GM23338 (cell line): ENCODE measurements at regions not wholly inside any gene's neighbourhood (a gene's known extent, or its start where the extent isn't known, plus 50 kb on each side); places are given as distances from the start of the nearest gene placed in this dataset.

Experiments used
- CTCF ChIP-seq, 2 experiments: fragments of 200-600 bp in 1 of 2; sonication (generic) in 1 of 2; conservative IDR thresholded peaks; 2 replicates each; pipeline versions ENCODE4 v1.5.1 to v1.6.1; 2016 to 2017; ENCODE audit warnings: antibody characterized with exemption in 2 of 2, low read depth in 2 of 2, mild to moderate bottlenecking in 2 of 2, moderate library complexity in 1 of 2
- EZH2 ChIP-seq: fragments of 200-600 bp; sonication (generic); IDR thresholded peaks from one replicate; pipeline ENCODE4 v1.8.0; 2017; ENCODE audit warnings: antibody characterized with exemption, mild to moderate bottlenecking, low read depth; ENCODE audit not compliant: unreplicated experiment
- EZH2phosphoT487 ChIP-seq: fragments of 200-600 bp; sonication (generic); IDR thresholded peaks from one replicate; pipeline ENCODE4 v1.8.1; 2018; ENCODE audit warnings: antibody characterized with exemption; ENCODE audit not compliant: unreplicated experiment
- JUNB ChIP-seq: IDR thresholded peaks from one replicate; pipeline ENCODE4 v1.6.1; 2016; ENCODE audit warnings: antibody characterized with exemption; ENCODE audit not compliant: unreplicated experiment
- POLR2AphosphoS5 ChIP-seq: IDR thresholded peaks from 2 replicates; pipeline ENCODE4 v1.6.1; 2016; ENCODE audit warnings: antibody characterized with exemption, low read depth
- STAT1 ChIP-seq: IDR thresholded peaks from one replicate; pipeline ENCODE4 v1.6.1; 2016; ENCODE audit warnings: antibody characterized with exemption; ENCODE audit not compliant: unreplicated experiment
- ZNF331 ChIP-seq: fragments of 250-450 bp; sonication (Bioruptor Pico); IDR thresholded peaks from 2 replicates; pipeline ENCODE4 v1.5.0; 2020; ENCODE audit warnings: low read depth, mild to moderate bottlenecking, moderate library complexity
- TF ChIP-seq, protein P1 (sequence below): fragments of 250-450 bp; sonication (Bioruptor Pico); IDR thresholded peaks from 2 replicates; pipeline ENCODE4 v1.5.0; 2020; ENCODE audit warnings: mild to moderate bottlenecking, moderate library complexity
- TF ChIP-seq, protein P2 (sequence below): IDR thresholded peaks from 2 replicates; pipeline ENCODE4 v1.6.1; 2016; ENCODE audit warnings: antibody characterized with exemption

- TF ChIP-seq, protein P1, sequence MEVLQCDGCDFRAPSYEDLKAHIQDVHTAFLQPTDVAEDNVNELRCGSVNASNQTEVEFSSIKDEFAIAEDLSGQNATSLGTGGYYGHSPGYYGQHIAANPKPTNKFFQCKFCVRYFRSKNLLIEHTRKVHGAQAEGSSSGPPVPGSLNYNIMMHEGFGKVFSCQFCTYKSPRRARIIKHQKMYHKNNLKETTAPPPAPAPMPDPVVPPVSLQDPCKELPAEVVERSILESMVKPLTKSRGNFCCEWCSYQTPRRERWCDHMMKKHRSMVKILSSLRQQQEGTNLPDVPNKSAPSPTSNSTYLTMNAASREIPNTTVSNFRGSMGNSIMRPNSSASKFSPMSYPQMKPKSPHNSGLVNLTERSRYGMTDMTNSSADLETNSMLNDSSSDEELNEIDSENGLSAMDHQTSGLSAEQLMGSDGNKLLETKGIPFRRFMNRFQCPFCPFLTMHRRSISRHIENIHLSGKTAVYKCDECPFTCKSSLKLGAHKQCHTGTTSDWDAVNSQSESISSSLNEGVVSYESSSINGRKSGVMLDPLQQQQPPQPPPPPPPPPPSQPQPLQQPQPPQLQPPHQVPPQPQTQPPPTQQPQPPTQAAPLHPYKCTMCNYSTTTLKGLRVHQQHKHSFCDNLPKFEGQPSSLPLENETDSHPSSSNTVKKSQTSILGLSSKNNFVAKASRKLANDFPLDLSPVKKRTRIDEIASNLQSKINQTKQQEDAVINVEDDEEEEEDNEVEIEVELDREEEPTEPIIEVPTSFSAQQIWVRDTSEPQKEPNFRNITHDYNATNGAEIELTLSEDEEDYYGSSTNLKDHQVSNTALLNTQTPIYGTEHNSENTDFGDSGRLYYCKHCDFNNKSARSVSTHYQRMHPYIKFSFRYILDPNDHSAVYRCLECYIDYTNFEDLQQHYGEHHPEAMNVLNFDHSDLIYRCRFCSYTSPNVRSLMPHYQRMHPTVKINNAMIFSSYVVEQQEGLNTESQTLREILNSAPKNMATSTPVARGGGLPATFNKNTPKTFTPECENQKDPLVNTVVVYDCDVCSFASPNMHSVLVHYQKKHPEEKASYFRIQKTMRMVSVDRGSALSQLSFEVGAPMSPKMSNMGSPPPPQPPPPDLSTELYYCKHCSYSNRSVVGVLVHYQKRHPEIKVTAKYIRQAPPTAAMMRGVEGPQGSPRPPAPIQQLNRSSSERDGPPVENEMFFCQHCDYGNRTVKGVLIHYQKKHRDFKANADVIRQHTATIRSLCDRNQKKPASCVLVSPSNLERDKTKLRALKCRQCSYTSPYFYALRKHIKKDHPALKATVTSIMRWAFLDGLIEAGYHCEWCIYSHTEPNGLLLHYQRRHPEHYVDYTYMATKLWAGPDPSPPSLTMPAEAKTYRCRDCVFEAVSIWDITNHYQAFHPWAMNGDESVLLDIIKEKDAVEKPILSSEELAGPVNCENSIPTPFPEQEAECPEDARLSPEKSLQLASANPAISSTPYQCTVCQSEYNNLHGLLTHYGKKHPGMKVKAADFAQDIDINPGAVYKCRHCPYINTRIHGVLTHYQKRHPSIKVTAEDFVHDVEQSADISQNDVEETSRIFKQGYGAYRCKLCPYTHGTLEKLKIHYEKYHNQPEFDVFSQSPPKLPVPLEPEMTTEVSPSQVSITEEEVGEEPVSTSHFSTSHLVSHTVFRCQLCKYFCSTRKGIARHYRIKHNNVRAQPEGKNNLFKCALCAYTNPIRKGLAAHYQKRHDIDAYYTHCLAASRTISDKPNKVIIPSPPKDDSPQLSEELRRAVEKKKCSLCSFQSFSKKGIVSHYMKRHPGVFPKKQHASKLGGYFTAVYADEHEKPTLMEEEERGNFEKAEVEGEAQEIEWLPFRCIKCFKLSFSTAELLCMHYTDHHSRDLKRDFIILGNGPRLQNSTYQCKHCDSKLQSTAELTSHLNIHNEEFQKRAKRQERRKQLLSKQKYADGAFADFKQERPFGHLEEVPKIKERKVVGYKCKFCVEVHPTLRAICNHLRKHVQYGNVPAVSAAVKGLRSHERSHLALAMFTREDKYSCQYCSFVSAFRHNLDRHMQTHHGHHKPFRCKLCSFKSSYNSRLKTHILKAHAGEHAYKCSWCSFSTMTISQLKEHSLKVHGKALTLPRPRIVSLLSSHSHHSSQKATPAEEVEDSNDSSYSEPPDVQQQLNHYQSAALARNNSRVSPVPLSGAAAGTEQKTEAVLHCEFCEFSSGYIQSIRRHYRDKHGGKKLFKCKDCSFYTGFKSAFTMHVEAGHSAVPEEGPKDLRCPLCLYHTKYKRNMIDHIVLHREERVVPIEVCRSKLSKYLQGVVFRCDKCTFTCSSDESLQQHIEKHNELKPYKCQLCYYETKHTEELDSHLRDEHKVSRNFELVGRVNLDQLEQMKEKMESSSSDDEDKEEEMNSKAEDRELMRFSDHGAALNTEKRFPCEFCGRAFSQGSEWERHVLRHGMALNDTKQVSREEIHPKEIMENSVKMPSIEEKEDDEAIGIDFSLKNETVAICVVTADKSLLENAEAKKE (CRISPR knock-in tag): no peak
- TF ChIP-seq CTCF (conservative IDR thresholded peaks at IDR 0.05; ENCODE audit: low read depth in 2 of 2) (no peak), STAT1 (no peak), EZH2phosphoT487 (no peak), ZNF331 (CRISPR knock-in tag) (no peak), POLR2AphosphoS5 (no peak), EZH2 (no peak), JUNB (no peak)
- TF ChIP-seq, protein P2, sequence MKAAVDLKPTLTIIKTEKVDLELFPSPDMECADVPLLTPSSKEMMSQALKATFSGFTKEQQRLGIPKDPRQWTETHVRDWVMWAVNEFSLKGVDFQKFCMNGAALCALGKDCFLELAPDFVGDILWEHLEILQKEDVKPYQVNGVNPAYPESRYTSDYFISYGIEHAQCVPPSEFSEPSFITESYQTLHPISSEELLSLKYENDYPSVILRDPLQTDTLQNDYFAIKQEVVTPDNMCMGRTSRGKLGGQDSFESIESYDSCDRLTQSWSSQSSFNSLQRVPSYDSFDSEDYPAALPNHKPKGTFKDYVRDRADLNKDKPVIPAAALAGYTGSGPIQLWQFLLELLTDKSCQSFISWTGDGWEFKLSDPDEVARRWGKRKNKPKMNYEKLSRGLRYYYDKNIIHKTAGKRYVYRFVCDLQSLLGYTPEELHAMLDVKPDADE: no peak
Observed at GRCh38 chr7:428387-428786, 91.3 kb downstream of the PDGFA start (continued).
